GM23248 (cell line): ENCODE measurements at regions not wholly inside any gene's neighbourhood (a gene's known extent, or its start where the extent isn't known, plus 50 kb on each side); places are given as distances from the start of the nearest gene placed in this dataset.

Experiments used
- EZH2 ChIP-seq: fragments of 200-600 bp; sonication (generic); IDR thresholded peaks from 2 replicates; pipeline ENCODE4 v1.6.1; 2018; ENCODE audit warnings: antibody characterized with exemption, mild to moderate bottlenecking; ENCODE audit not compliant: insufficient read depth, poor library complexity, severe bottlenecking
- EZH2phosphoT487 ChIP-seq: fragments of 200-600 bp; sonication (generic); IDR thresholded peaks from 2 replicates; pipeline ENCODE4 v1.6.1; 2018; ENCODE audit warnings: antibody characterized with exemption, moderate library complexity, mild to moderate bottlenecking, low read depth; ENCODE audit not compliant: insufficient read depth

GRCh38 chr2:67295406-67295805 is 101.7 kb upstream of the ETAA1 start:
- no peak for TF ChIP-seq EZH2
- TF ChIP-seq EZH2phosphoT487: no peak
